NCI-H82 treated with DMSO at 0.1 percent for 48 hours (cell line): ENCODE measurements at regions not wholly inside any gene's neighbourhood (a gene's known extent, or its start where the extent isn't known, plus 50 kb on each side); places are given as distances from the start of the nearest gene placed in this dataset.
"Not testable (repeated sequence)": the region's sequence is repeated elsewhere in the genome, so short reads cannot be mapped to it uniquely, and the experiment has no call there.

ENCODE experiments used
- DNase-seq: peaks from one replicate; lab custom pipeline; 2025; ENCODE audit not compliant: unreplicated experiment; lab: John Stamatoyannopoulos, UW

GRCh38 chr14:45633220-45633984 is 380.4 kb upstream of the MIS18BP1 start:
- no peak for DNase-seq

DNA sequence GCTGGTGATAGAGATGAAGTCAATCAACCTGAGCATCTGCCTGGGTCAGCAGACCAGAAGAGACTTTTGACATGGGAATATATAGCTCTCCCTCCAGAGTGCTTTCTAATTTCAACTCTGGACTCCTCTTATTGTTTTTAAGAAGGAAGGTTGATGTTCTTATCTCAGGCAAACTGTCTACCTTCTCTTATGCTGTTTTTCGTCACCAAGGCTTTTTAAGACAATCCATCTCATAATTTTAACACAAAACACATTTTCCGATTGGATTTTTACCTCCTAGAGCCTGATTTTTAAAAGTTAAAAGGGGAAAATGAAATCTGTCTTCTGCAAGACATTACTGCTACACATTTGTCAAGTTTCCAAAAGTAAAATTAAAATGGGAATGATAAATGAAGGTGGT is 368.7 kb upstream of the MIS18BP1 start:
- DNase-seq, result no peak

DNA sequence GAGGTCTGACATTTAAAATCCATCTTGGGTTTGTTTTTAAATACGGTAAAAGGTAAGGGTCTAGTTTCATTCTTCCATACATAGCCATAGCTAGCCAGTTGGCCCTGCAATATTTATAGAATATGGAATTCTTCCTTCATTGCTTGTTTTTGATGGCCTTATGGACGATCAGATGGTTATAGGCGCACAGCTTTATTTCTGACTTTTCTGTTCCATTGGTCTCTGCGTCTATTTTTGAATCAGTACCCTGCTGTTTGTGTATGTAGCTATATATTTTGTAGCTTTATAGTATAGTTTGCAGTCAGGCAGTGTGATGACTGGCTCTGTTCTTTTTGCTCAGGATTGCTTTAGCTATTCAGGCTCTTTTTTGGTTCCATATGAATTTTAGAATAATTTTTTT is 366.8 kb upstream of the MIS18BP1 start:
- DNase-seq, result no peak

GRCh38 chr14:45610318-45610717 is 357.3 kb upstream of the MIS18BP1 start:
- no peak for DNase-seq

GRCh38 chr14:45587142-45587541 is 334.1 kb upstream of the MIS18BP1 start:
- no peak for DNase-seq

DNA sequence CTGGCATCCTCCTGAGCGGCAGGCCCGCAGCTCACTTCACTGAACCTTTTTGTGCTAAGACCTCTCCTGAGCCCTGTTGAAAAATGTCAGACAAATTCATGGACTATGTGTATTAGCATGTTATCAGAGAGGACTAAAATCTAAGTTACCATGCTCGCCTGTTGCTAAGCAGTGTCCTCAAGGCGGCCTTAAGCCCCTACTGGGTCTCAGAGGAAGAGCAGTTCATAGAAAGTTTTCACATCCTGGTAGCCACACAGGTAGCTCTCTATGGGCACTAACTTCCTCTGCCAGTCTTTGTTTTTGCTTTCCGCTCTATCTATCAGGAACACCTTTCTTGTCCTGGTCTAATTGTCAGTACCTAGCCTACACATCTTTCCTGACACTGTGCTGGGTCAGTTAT is 306.6 kb upstream of the MIS18BP1 start:
- no peak for DNase-seq

DNA sequence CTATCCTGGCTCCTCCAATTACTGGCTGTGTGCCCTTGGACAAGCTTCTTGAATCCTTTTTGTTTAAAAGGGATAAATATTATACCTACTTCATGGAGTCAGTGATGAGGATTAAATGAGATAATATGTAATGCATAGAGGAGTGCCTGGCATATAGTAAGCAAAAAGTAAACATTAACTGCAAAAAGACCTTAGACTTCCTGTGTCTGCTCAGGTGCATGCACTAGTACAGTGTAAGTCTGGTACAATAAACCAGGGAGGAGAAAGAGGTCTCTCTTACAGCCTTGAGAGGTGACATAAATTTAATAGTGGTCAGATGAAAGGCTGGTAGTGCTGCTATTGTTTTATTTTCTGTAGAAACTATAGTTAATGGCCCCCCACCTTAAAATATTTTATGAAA is 305.2 kb upstream of the MIS18BP1 start:
- no peak for DNase-seq

- no peak for DNase-seq
Observed at GRCh38 chr14:45553981-45554380, 301.0 kb upstream of the MIS18BP1 start.

DNA sequence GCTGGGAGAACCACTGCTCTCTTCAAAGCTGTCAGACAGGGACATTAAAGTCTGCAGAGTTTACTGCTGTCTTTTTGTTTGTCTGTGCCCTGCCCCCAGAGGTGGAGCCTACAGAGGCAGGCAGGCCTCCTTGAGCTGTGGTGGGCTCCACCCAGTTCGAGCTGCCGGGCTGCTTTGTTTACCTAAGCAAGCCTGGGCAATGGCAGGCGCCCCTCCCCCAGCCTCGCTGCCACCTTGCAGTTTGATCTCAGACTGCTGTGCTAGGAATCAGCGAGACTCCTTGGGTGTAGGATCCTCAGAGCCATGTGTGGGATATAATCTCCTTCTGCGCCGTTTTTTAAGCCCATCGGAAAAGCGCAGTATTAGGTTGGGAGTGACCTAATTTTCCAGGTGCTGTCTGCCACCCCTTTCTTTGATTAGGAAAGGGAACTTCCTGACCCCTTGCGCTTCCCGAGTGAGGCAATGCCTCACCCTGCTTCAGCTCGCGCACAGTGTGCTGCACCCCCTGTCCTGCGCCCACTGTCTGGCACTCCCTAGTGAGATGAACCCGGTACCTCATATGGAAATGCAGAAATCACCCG is 298.3 kb upstream of the MIS18BP1 start:
- DNase-seq, result not testable (repeated sequence)

- DNase-seq, result no peak
Observed at GRCh38 chr14:45531022-45531421, 278.0 kb upstream of the MIS18BP1 start.

- peak; percentile 12 for DNase-seq
Observed at GRCh38 chr14:45526715-45527549, 273.9 kb upstream of the MIS18BP1 start.

- no peak for DNase-seq
Observed at GRCh38 chr14:45519766-45520165, 266.8 kb upstream of the MIS18BP1 start.

DNA sequence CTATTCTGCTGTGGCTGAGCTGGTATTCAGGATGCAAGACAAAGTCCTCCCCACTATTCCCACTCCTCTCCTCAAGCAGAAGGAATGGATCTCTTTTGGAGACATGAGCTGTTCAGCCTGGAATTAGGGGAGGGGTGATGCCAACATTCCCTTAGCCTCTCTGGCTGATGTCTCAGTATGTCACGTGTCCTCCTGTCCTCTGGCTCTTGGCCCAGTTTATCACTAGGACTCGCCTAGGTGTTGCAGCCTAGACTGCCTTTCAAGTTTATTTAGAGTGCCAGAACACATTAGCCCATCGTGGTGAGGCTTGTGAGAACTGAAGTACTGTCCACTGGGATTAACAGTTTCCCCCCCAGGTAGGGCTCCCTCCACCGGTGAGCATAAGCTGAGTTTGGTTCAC is 239.9 kb upstream of the MIS18BP1 start:
- no peak for DNase-seq

DNA sequence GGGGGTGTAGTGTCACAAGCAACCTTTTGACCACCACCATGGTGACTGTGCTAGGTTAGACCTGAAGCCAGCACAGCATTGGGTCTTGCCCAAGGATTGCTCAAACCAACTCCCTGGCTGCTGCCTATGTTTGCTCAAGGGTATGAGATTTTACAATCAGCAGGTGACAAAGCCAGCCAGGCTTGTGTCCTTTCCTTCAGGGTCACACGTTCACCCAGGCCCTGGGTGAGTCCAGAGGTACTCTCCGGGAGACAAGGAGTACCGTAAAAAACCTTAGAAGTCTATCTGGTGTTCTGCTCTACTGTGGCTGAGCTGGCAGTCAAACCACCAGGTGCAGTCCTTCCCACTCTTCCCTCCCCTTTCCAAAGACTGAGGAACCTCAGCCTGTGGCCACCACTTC is 238.9 kb upstream of the MIS18BP1 start:
- DNase-seq, result no peak

DNA sequence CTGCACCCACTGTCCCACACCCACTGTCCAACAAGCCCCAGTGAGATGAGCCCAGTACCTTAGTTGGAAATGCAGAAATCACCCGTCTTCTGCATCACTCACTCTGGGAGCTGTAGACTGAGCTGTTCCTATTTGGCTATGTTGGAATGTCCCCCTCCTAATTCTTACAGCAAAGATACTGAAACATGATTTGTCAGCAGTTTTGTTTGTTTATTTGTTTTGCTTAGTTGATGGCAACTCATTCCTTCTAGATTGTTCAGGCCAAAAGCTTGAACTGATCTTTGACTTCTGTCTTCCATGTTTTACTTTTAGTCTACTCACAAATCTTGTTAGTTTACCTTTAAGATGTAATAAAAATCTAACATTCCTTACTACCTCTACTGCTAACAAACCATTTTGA is 233.6 kb upstream of the MIS18BP1 start:
- DNase-seq, result no peak

GRCh38 chr14:45467023-45467422 is 214.0 kb upstream of the MIS18BP1 start:
- DNase-seq, result no peak

DNA sequence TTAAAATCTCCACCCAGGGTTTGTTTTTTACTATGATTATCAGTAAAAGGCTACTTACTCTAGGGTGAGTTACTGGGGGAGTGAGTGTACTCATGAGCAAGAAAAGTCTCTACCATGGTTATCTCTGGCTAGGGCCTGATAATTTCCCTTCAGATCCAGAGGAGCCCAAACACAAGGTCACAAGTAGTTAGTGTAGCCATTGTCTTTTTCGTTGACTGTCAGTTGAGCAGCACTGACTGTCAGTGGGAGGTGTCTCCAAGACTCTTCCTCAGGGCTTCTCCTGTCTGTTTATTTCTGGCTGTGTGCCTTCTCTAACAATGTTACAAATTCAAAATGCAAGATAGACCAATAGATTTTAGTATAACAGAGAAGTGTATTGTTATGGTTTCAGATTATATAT is 181.2 kb upstream of the MIS18BP1 start:
- DNase-seq, result no peak

DNA sequence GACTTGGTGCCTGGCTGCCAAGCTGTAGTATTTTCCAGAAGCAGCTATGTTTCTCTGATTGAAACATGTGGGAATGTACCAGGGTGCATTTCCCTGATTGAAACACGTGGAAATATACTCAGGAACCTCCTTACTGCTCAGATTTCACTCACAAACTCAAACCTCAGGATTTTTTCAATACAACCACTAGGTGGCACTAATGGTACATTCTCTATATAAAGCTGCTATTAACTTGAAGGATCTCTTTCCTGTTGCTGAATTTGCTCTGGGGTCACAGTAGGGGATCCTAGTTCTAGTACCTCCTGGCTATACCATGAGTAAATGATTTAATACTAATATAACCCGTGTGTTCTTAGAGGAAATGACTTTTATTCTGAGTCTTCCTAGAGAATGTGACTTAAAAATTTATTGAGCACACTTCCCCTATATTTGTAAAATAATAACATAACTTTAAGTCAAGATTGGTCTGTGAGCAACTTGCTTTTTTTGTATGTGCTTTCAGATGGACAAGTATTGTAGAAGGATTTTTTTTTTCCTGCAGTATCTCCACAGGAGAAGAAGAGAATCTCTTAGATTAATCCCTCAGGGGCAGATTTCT is 173.8 kb upstream of the MIS18BP1 start:
- DNase-seq, result peak; percentile 43

DNA sequence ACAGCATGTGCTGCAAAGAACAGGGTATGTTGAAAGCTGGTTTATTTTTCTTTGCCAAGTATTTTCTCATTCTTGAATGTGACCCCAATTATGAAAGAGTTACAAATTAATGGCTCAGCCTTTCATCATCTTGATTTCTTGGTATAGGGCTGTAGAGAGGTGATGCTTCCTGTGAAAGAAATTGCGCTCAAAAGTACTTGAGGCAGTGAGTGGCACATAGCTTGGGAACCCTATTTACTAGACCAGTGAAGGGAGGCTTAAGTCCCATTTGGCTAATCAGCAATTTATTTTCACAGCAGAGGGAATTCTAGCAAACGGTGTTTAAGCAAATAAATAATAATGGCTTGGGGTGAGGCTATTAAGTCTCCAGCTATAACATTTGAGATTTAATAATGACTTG is 153.9 kb upstream of the MIS18BP1 start:
- no peak for DNase-seq

DNA sequence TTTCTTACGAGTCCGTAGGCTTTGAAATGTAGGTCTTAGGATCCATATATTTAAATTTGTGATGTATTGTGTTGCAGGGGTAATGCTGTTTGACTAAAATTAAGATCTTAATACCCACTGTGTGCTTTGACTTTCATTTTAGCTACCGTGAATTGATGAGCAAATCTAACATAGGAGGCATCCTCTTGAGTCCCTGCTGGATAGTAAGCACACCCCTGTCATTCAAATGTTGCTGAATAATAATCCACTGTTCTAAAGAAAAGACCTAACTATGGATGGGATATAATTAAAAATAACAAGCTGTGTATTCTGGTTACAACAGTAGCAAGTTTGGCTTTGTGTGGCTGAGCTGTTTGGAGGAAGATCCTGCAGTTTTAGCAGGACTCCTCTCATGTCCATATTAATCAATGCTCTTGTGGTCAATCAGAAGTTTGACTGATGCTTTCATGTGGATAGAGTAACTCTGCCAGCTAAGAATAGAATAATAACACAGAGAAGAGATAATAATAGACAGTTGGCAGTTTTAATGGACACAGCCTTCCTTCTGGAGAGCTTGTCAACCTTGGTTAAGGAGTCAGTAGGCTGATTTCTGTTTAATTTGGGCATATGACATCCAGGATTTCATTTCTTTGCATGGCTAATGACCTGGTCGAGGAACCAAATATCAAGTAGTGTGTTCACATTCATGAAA is 148.1 kb upstream of the MIS18BP1 start:
- DNase-seq, result no peak

GRCh38 chr14:45400509-45400908 is 147.5 kb upstream of the MIS18BP1 start:
- DNase-seq, result no peak
